Liver (tissue), 3 donors: ENCODE measurements at regions not wholly inside any gene's neighbourhood (a gene's known extent, or its start where the extent isn't known, plus 50 kb on each side); places are given as distances from the start of the nearest gene placed in this dataset.

Experiments
- EGR1 ChIP-seq, 2 donors: IDR thresholded peaks; 2 replicates each; pipeline ENCODE4 v1.6.1; 2016 to 2018; ENCODE audit warnings: antibody characterized with exemption in 2 of 2, low read depth in 2 of 2
- FOXA1 ChIP-seq: IDR thresholded peaks from 2 replicates; pipeline ENCODE4 v1.6.1; 2016; ENCODE audit warnings: antibody characterized with exemption
- GABPA ChIP-seq, 2 donors: IDR thresholded peaks in 1 of 2; conservative IDR thresholded peaks in 1 of 2; 2 replicates each; pipeline ENCODE4 v1.6.1; 2016; ENCODE audit warnings: antibody characterized with exemption in 2 of 2, mild to moderate bottlenecking in 1 of 2, moderate library complexity in 1 of 2
- HNF4G ChIP-seq: IDR thresholded peaks from 2 replicates; pipeline ENCODE4 v1.6.1; 2016; ENCODE audit warnings: antibody characterized with exemption
- JUND ChIP-seq, 2 donors: IDR thresholded peaks; 2 replicates each; pipeline ENCODE4 v1.6.1; 2016; ENCODE audit warnings: antibody characterized with exemption in 2 of 2
- NR2F2 ChIP-seq: IDR thresholded peaks from 2 replicates; pipeline ENCODE4 v1.6.1; 2016; ENCODE audit warnings: antibody characterized with exemption
- REST ChIP-seq: IDR thresholded peaks from 2 replicates; pipeline ENCODE4 v1.6.1; 2016; ENCODE audit warnings: antibody characterized with exemption, mild to moderate bottlenecking
- RXRA ChIP-seq, 2 donors: IDR thresholded peaks; 2 replicates each; pipeline ENCODE4 v1.6.1; 2017 to 2018; ENCODE audit warnings: antibody characterized with exemption in 2 of 2, mild to moderate bottlenecking in 1 of 2
- SP1 ChIP-seq: IDR thresholded peaks from 2 replicates; pipeline ENCODE4 v1.6.1; 2018; ENCODE audit warnings: antibody characterized with exemption, mild to moderate bottlenecking
- TAF1 ChIP-seq: conservative IDR thresholded peaks from 2 replicates; pipeline ENCODE4 v1.6.1; 2016; ENCODE audit warnings: antibody characterized with exemption, mild to moderate bottlenecking
- TF ChIP-seq, protein P1 (sequence below): fragments of 150-350 bp; IDR thresholded peaks from 2 replicates; pipeline ENCODE4 v1.5.1; 2017; ENCODE audit warnings: improper control_type of control experiment, low read depth, low read length; ENCODE audit not compliant: missing input control
- TF ChIP-seq, protein P2 (sequence below): IDR thresholded peaks from 2 replicates; pipeline ENCODE4 v1.6.1; 2016; ENCODE audit warnings: antibody characterized with exemption
- TF ChIP-seq, protein P3 (sequence below): IDR thresholded peaks from 2 replicates; pipeline ENCODE4 v1.6.1; 2016; ENCODE audit warnings: antibody characterized with exemption
- donor health status: healthy.
- donor health status: healthy.

DNA sequence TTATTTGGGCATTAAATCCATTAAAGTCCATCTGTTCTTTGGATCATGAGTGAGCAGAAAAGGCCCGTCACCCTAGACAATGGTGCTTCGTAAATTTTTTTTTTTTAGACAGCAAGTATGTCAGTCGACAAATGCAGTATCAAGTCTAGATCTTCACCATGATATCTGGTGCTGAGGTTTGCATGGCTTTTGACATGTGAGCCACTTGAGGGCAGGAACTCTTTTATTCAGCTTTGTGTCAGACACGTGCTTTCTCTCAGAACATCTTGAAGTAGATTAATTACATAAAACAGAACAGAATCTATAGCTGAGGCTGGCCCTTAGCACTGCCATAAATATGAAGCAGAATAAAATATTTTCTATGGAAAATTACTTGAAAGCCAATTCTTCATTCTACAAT is 62.9 kb upstream of the CARD18 start:
- TF ChIP-seq, protein P1, sequence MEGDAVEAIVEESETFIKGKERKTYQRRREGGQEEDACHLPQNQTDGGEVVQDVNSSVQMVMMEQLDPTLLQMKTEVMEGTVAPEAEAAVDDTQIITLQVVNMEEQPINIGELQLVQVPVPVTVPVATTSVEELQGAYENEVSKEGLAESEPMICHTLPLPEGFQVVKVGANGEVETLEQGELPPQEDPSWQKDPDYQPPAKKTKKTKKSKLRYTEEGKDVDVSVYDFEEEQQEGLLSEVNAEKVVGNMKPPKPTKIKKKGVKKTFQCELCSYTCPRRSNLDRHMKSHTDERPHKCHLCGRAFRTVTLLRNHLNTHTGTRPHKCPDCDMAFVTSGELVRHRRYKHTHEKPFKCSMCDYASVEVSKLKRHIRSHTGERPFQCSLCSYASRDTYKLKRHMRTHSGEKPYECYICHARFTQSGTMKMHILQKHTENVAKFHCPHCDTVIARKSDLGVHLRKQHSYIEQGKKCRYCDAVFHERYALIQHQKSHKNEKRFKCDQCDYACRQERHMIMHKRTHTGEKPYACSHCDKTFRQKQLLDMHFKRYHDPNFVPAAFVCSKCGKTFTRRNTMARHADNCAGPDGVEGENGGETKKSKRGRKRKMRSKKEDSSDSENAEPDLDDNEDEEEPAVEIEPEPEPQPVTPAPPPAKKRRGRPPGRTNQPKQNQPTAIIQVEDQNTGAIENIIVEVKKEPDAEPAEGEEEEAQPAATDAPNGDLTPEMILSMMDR, result no peak
- TF ChIP-seq, protein P2, sequence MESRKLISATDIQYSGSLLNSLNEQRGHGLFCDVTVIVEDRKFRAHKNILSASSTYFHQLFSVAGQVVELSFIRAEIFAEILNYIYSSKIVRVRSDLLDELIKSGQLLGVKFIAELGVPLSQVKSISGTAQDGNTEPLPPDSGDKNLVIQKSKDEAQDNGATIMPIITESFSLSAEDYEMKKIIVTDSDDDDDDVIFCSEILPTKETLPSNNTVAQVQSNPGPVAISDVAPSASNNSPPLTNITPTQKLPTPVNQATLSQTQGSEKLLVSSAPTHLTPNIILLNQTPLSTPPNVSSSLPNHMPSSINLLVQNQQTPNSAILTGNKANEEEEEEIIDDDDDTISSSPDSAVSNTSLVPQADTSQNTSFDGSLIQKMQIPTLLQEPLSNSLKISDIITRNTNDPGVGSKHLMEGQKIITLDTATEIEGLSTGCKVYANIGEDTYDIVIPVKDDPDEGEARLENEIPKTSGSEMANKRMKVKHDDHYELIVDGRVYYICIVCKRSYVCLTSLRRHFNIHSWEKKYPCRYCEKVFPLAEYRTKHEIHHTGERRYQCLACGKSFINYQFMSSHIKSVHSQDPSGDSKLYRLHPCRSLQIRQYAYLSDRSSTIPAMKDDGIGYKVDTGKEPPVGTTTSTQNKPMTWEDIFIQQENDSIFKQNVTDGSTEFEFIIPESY, result no peak
- no peak for TF ChIP-seq REST
- no peak for TF ChIP-seq JUND (IDR thresholded peaks at IDR 0.05)
- TF ChIP-seq EGR1 (IDR thresholded peaks at IDR 0.05; ENCODE audit: low read depth in 2 of 2), result no peak
- no peak for TF ChIP-seq FOXA1
- no peak for TF ChIP-seq HNF4G
- TF ChIP-seq, protein P3, sequence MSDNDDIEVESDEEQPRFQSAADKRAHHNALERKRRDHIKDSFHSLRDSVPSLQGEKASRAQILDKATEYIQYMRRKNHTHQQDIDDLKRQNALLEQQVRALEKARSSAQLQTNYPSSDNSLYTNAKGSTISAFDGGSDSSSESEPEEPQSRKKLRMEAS, result no peak
- TF ChIP-seq SP1, result no peak
- no peak for TF ChIP-seq GABPA (IDR thresholded peaks at IDR 0.05 in 1 of 2, conservative IDR thresholded peaks at IDR 0.05 in 1 of 2)
- TF ChIP-seq NR2F2, result no peak
- no peak for TF ChIP-seq TAF1
- no peak for TF ChIP-seq RXRA (IDR thresholded peaks at IDR 0.05)
